ENCODE measurements at regions not wholly inside any gene's neighbourhood (a gene's known extent, or its start where the extent isn't known, plus 50 kb on each side); places are given as distances from the start of the nearest gene placed in this dataset.

DNA sequence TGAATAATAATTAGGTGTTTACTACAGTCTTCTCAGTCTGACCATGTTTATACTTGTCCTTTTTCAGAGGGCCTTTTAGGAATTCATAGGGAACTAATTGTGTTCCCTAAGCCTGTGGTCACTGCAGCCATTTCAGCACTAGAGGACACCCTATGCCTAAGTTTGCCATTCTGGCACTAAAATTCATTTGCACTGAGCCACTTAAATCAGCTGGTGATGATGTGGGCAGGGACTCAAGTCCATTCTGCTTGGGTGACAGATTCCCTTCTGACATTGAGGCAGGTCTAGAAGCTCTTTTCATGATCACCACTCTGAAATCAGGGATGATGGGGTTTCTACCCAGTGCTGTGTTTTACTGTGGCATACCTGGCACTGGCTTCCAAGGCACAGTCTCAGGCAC, 1178.9 kb upstream of the DIAPH2 start:
- TF ChIP-seq, protein P1, sequence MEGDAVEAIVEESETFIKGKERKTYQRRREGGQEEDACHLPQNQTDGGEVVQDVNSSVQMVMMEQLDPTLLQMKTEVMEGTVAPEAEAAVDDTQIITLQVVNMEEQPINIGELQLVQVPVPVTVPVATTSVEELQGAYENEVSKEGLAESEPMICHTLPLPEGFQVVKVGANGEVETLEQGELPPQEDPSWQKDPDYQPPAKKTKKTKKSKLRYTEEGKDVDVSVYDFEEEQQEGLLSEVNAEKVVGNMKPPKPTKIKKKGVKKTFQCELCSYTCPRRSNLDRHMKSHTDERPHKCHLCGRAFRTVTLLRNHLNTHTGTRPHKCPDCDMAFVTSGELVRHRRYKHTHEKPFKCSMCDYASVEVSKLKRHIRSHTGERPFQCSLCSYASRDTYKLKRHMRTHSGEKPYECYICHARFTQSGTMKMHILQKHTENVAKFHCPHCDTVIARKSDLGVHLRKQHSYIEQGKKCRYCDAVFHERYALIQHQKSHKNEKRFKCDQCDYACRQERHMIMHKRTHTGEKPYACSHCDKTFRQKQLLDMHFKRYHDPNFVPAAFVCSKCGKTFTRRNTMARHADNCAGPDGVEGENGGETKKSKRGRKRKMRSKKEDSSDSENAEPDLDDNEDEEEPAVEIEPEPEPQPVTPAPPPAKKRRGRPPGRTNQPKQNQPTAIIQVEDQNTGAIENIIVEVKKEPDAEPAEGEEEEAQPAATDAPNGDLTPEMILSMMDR (IDR thresholded peaks at IDR 0.05), result no peak
- TF ChIP-seq POLR2A (IDR thresholded peaks at IDR 0.05), result no peak
